ENCODE measurements at regions not wholly inside any gene's neighbourhood (a gene's known extent, or its start where the extent isn't known, plus 50 kb on each side); places are given as distances from the start of the nearest gene placed in this dataset.

GRCh38 chr2:40592218-40592617 is 140.3 kb upstream of the SLC8A1 start:
- in situ Hi-C loops (cut with MboI; ENCODE audit: low sequenced_read_pairs, unreplicated experiment) = no loop called here
- no peak for DNase-seq (ENCODE audit: low spot score)
- TF ChIP-seq CTCF (IDR thresholded peaks at IDR 0.05; ENCODE audit: borderline replicate concordance, control extremely low read depth, extremely low read depth, insufficient read depth, missing control alignments) = no peak

GRCh38 chr2:40606862-40607261 is 155.0 kb upstream of the SLC8A1 start:
- DNase-seq (ENCODE audit: low spot score) = no peak
- TF ChIP-seq CTCF (IDR thresholded peaks at IDR 0.05; ENCODE audit: borderline replicate concordance, control extremely low read depth, extremely low read depth, insufficient read depth, missing control alignments) = no peak
- in situ Hi-C loops (cut with MboI; ENCODE audit: low sequenced_read_pairs, unreplicated experiment) = no loop called here

- TF ChIP-seq CTCF (IDR thresholded peaks at IDR 0.05; ENCODE audit: borderline replicate concordance, control extremely low read depth, extremely low read depth, insufficient read depth, missing control alignments) = no peak
- no peak for DNase-seq (ENCODE audit: low spot score)
- in situ Hi-C loops (cut with MboI; ENCODE audit: low sequenced_read_pairs, unreplicated experiment) = no loop called here
These were observed 159.3 kb upstream of the SLC8A1 start for GRCh38 chr2:40611196-40611595.

GRCh38 chr2:40625849-40626248 is 174.0 kb upstream of the SLC8A1 start:
- DNase-seq (ENCODE audit: low spot score) = no peak
- in situ Hi-C loops (cut with MboI; ENCODE audit: low sequenced_read_pairs, unreplicated experiment) = no loop called here
- TF ChIP-seq CTCF (IDR thresholded peaks at IDR 0.05; ENCODE audit: borderline replicate concordance, control extremely low read depth, extremely low read depth, insufficient read depth, missing control alignments) = no peak

GRCh38 chr2:40628556-40628955 is 176.7 kb upstream of the SLC8A1 start:
- no peak for DNase-seq (ENCODE audit: low spot score)
- in situ Hi-C loops (cut with MboI; ENCODE audit: low sequenced_read_pairs, unreplicated experiment) = no loop called here
- no peak for TF ChIP-seq CTCF (IDR thresholded peaks at IDR 0.05; ENCODE audit: borderline replicate concordance, control extremely low read depth, extremely low read depth, insufficient read depth, missing control alignments)

GRCh38 chr2:40629768-40630434 is 178.0 kb upstream of the SLC8A1 start:
- in situ Hi-C loops (cut with MboI; ENCODE audit: low sequenced_read_pairs, unreplicated experiment) = no loop called here
- DNase-seq (ENCODE audit: low spot score) = no peak
- no peak for TF ChIP-seq CTCF (IDR thresholded peaks at IDR 0.05; ENCODE audit: borderline replicate concordance, control extremely low read depth, extremely low read depth, insufficient read depth, missing control alignments)

Data from GM13976 (cell line).